IPS DF 6.9 (cell line): ENCODE measurements at regions not wholly inside any gene's neighbourhood (a gene's known extent, or its start where the extent isn't known, plus 50 kb on each side); places are given as distances from the start of the nearest gene placed in this dataset.
A peak's percentile ranks its signal among the peaks of the same experiment; 100 is the strongest.

Experiments used
- DNase-seq: peaks from one replicate; pipeline ENCODE4 v3.0.0-alpha.2; 2013; ENCODE audit warnings: low read depth, low spot score
- H3K27ac ChIP-seq: one replicate; pipeline ENCODE4 v1.5.1; 2013; ENCODE audit warnings: low read length, control low read depth
- H3K27me3 ChIP-seq: 2 replicates; pipeline ENCODE4 v1.6.1; 2013; ENCODE audit warnings: mild to moderate bottlenecking, low read length; ENCODE audit not compliant: control insufficient read depth, insufficient read depth
- H3K36me3 ChIP-seq: 2 replicates; pipeline ENCODE4 v1.6.1; 2013; ENCODE audit warnings: low read length; ENCODE audit not compliant: control insufficient read depth, insufficient read depth
- H3K4me1 ChIP-seq: 2 replicates; pipeline ENCODE4 v1.6.1; 2013; ENCODE audit warnings: low read length; ENCODE audit not compliant: control insufficient read depth, insufficient read depth
- H3K4me3 ChIP-seq: 2 replicates; pipeline ENCODE4 v1.5.1; 2013; ENCODE audit warnings: mild to moderate bottlenecking, low read length
- H3K9me3 ChIP-seq: 2 replicates; pipeline ENCODE4 v1.6.1; 2013; ENCODE audit warnings: low read length, inconsistent platforms; ENCODE audit not compliant: control insufficient read depth, insufficient read depth
- WGBS: extraction: QIAGEN DNeasy Blood & Tissue Kit; methylation state at CpG from one replicate; pipeline ENCODE4 v1.1.7; 2013; ENCODE audit warnings: mixed read lengths, missing lambda C conversion rate; ENCODE audit not compliant: insufficient read length, insufficient coverage; 5-methylcytosine and 5-hydroxymethylcytosine counted together

DNA sequence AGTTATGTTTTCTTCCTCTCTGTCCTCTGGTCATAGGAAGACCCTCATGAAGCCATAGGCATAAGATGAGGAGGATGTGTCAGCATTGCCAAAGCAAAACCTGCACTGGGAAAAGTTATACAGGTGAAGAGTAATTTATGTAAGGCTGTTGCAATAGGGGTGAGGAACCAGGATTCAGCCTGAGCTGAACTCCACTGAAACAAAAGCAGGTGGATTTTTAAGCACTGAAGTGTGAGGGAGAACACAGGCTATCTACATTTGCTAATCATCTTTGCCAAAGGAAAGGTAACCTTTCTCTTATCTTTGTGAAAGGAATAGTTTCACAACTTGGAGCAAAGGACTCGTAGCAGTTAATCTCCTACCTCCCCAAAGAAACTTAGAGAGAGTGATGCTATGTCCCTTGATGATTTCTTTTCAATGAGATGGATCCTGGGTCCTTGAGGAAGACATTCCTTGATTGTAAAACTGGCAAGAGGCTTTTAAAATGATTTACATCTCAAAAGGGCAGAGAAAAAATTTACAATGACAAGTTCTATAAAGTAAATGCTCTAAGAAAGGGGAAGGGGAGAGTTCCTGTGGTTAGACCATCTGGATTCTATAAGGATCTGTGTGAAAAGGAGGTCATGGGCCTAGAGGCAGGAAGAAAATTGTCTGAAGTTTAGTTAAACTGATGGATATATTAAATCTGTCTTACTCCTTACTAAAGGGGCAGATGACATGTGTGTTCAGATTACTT is 385.4 kb upstream of the CDH7 start:
- Histone ChIP-seq H3K27me3 (no peaks in the 10 kb centered on the region), H3K4me1 (peaks cover 5% of the 10 kb centered on the region; the same call in 1 of the 2 replicates), H3K36me3 (no peaks in the 10 kb centered on the region), H3K27ac (no peak overlapping the region), H3K4me3 (no peak overlapping the region), H3K9me3 (no peaks in the 10 kb centered on the region)
- DNase-seq = peak; percentile 22
- WGBS = no CpG with 5 or more reads among the region's 1 CpG

DNA sequence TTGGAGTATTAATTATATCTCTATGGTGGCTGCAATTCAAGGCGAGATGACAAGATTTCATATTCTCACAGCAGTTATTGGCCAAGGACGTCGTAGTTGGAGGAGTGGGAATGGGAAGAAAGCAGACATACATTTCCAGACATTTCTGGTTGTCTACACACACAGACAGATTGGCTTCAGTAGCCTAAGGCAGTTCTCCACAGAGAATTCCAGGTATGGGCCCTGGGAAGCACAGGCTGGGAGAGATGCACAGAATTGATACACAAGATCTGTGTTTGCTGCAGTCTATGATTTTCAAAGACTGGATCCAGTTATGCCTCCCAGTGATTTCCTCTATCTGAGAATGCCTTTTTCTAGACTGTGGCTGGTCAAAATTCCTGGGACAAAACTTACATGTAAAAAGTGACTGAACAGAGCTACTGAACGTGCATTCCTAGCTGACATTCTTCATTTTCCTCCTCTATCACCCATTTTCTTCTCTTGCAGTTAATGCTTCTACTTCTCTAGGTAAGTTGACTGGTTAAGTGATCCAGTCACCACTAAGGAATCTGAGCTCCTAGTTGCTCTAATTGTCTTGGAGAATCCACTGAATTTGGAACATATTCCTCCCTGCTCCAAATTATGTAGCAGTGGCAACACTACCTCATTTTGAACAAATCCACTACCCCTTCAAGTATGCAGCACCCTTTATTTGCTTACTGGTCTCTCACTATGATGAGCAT is 386.7 kb upstream of the CDH7 start:
- no peak overlapping the region for H3K27ac ChIP-seq
- no peaks in the 10 kb centered on the region for H3K9me3 ChIP-seq
- peaks cover 5% of the 10 kb centered on the region; the same call in 1 of the 2 replicates for H3K4me1 ChIP-seq
- H3K36me3 ChIP-seq = no peaks in the 10 kb centered on the region
- no peaks in the 10 kb centered on the region for H3K27me3 ChIP-seq
- no peak overlapping the region for H3K4me3 ChIP-seq
- DNase-seq = no peak
- no CpG with 5 or more reads among the region's 4 CpGs for WGBS

DNA sequence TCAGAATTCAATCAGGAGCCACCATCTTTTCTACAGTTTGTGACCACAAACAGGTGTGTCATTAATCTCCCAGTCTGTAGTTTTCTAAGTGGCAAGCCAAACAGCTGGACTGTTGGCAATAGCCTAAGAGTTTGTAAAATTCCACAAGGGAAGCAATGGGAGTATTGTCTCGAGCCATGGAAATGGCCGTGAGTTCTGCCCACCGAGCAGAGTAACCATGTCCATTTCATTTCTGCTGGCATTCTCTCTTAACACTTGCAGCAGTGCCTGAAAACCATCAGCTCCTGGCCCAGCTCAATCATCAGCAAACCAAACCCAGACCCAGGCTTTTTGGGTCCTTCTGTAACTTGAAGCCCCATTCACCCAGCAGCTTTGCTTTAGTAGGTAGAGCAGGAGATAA is 387.8 kb upstream of the CDH7 start:
- Histone ChIP-seq H3K4me1 (peaks cover 5% of the 10 kb centered on the region; the same call in 1 of the 2 replicates), H3K4me3 (no peak overlapping the region), H3K27me3 (no peaks in the 10 kb centered on the region), H3K36me3 (no peaks in the 10 kb centered on the region), H3K9me3 (no peaks in the 10 kb centered on the region), H3K27ac (no peak overlapping the region)
- DNase-seq = no peak
- WGBS = no CpG with 5 or more reads among the region's 3 CpGs

DNA sequence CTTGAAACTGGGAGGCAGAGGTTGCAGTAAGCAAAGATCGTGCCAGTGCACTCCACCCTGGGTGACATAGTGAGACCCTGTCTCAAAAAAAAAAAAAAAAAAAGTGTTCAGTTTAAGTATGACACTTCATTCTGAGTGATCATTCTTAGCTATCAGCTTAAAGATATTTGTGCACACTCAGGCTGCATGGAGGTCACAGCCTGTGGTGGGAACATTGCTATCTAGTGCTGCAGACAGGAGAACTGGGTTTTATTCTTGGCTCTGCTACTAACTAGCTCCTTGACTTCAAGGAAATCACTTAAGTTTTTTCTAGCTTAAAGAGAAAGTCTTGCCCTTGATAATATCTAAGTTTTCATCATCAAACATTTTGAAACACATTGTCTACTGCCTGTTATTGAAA is 391.3 kb upstream of the CDH7 start:
- no peak overlapping the region for H3K27ac ChIP-seq
- H3K4me1 ChIP-seq = no peaks in the 10 kb centered on the region; the same call in 1 of the 2 replicates
- DNase-seq = no peak
- no peaks in the 10 kb centered on the region for H3K36me3 ChIP-seq
- H3K27me3 ChIP-seq = no peaks in the 10 kb centered on the region
- H3K4me3 ChIP-seq = no peak overlapping the region
- H3K9me3 ChIP-seq = no peaks in the 10 kb centered on the region
- no CpG with 5 or more reads among the region's 1 CpG for WGBS

DNA sequence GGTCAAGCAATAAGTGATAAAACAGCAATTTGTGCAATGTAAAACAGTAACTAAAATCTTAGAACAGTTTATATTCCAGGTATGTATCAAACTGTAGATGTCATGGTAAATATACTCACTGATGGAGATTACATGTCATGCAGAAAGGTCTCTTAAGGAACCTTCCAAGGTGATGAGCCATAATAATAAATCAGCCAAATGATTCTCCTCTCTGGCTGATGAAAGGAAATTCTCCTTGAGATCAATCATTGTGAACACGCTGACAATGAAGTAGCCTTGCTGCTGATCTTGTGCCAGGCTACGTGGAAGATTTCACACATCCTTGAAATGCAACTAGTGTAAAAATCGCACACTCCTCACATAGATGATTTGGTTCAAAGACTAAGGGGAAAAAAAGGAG is 392.5 kb upstream of the CDH7 start:
- WGBS = no CpG with 5 or more reads among the region's 3 CpGs
- no peaks in the 10 kb centered on the region for H3K27me3 ChIP-seq
- no peaks in the 10 kb centered on the region for H3K36me3 ChIP-seq
- H3K27ac ChIP-seq = no peak overlapping the region
- no peaks in the 10 kb centered on the region for H3K9me3 ChIP-seq
- DNase-seq = no peak
- no peaks in the 10 kb centered on the region for H3K4me1 ChIP-seq
- no peak overlapping the region for H3K4me3 ChIP-seq

DNA sequence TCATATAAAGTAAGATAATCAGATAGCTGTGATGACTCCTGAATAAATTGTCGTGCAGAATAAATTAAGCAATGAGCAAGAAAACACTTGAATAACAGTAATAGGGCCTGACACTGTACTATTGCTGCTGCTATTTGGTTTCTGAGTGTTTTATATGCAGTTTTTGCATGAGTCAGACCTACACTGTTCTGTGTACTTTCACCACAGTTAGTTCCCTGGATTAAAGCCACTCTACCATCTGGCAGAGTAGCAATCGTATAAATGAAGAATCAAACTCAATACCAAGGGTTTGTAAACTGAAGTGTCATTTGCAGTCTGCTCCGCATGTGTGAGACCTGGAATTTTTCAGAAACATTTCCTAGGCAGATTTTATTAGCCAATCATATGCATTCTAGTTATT is 398.6 kb upstream of the CDH7 start:
- no peaks in the 10 kb centered on the region for H3K36me3 ChIP-seq
- no CpG with 5 or more reads among the region's 3 CpGs for WGBS
- no peaks in the 10 kb centered on the region for H3K27me3 ChIP-seq
- DNase-seq = no peak
- H3K9me3 ChIP-seq = no peaks in the 10 kb centered on the region
- no peak overlapping the region for H3K4me3 ChIP-seq
- no peaks in the 10 kb centered on the region for H3K4me1 ChIP-seq
- no peak overlapping the region for H3K27ac ChIP-seq

DNA sequence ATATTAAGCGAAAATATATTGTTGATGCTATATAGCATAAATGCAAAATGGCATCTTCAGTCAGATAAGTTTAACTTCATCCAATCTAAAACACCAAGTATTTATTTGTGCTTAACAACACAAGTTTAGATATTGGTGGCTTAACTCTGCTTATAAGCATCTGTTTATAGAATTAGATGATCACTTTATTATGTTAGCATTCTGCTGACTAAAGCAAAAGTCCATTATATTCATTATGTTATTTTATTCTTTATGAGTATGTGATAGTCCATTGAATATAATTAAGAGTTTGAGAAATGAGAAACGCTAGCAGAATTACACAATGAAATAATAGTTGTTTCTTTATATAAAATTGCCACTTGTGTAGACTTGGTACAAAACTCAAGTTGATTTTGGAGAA is 401.2 kb upstream of the CDH7 start:
- DNase-seq = no peak
- no peaks in the 10 kb centered on the region for H3K36me3 ChIP-seq
- no peaks in the 10 kb centered on the region for H3K4me1 ChIP-seq
- no peaks in the 10 kb centered on the region for H3K9me3 ChIP-seq
- no peak overlapping the region for H3K27ac ChIP-seq
- H3K4me3 ChIP-seq = no peak overlapping the region
- no peaks in the 10 kb centered on the region for H3K27me3 ChIP-seq
- no CpG with 5 or more reads among the region's 2 CpGs for WGBS

DNA sequence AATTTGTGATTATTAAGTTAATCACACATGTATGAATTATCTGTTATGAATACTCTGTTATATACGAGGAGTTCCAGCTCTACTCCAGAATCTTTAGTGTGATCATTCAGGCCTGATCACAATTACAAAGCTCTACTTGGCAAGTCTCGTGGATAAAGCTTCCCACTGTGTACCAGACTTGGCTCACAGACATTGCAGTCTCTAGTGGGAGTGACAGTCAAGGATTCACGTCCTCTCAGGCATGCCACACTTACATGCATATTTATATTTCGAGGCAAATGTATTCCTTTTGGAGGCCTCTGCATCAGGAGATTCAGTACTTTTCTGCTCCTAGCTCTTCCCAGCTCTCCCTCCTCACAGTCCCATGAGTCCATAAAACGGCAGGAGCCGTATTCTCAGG is 403.4 kb upstream of the CDH7 start:
- Histone ChIP-seq H3K4me1 (no peaks in the 10 kb centered on the region), H3K4me3 (no peak overlapping the region), H3K27me3 (no peaks in the 10 kb centered on the region), H3K27ac (no peak overlapping the region), H3K36me3 (no peaks in the 10 kb centered on the region), H3K9me3 (no peaks in the 10 kb centered on the region)
- WGBS = no CpG with 5 or more reads among the region's 6 CpGs
- no peak for DNase-seq

DNA sequence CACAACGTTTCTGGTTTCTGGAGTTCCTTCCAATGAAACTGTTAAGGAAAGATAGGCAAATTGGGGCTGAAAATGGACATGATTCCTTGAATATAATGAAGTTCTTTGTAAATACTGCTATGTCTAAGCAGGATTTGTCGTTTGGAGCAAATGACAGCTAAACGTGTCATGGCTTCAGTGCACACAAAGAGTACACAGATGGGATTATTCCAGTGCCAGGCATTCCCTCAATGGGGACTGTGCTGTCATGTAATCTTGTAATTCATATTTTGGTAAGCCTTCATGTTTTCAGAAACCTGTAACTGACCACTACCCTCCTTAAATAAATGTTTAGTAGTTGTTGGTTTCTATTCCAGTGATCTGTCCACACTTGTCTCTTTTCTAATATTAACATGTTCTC is 404.7 kb upstream of the CDH7 start:
- Histone ChIP-seq H3K4me1 (no peaks in the 10 kb centered on the region), H3K4me3 (no peak overlapping the region), H3K9me3 (no peaks in the 10 kb centered on the region), H3K27me3 (no peaks in the 10 kb centered on the region), H3K36me3 (no peaks in the 10 kb centered on the region), H3K27ac (no peak overlapping the region)
- no peak for DNase-seq
- no CpG with 5 or more reads among the region's 3 CpGs for WGBS

DNA sequence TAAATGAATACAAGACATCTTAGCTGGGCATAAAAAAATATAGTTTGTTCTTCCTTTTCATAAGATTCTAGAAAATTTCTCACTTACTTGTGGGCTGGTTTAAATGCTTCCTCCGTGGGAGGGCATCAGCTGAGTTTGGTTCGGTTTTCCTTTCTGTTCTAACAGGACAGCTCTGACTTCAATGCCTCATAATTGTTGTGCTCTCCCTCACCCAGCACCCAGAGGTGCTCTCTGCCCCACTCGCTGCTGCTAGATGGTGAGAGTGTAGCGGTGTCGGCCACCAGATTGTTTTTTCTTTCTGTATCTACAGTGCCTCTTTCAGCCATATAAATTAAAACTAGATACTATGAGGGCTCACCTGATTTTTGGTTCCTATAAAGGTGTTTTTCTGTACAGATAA is 407.2 kb upstream of the CDH7 start:
- Histone ChIP-seq H3K36me3 (no peaks in the 10 kb centered on the region), H3K4me1 (no peaks in the 10 kb centered on the region), H3K27ac (no peak overlapping the region), H3K9me3 (no peaks in the 10 kb centered on the region), H3K27me3 (no peaks in the 10 kb centered on the region), H3K4me3 (no peak overlapping the region)
- DNase-seq = no peak
- no CpG with 5 or more reads among the region's 5 CpGs for WGBS

DNA sequence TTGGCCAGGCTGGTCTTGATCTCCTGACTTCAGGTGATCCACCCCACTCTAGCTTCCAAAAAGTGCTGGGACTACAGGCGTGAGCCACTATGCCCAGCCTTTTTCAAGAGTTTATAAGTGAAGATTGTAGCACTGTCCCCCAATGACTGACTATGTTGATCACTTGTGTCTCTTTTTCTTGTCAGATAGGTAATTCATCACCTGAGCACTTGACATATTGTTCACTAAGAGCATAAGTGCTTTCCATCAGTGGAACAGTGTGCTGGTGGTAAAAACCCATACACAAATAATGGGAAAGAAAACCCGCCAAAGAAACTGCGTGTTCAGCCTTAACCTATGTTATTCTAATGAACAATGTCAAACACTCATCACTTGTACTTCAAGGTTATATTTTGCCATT is 414.4 kb upstream of the CDH7 start:
- Histone ChIP-seq H3K27me3 (no peaks in the 10 kb centered on the region), H3K36me3 (no peaks in the 10 kb centered on the region), H3K9me3 (no peaks in the 10 kb centered on the region), H3K4me3 (no peak overlapping the region), H3K27ac (no peak overlapping the region), H3K4me1 (no peaks in the 10 kb centered on the region)
- no CpG with 5 or more reads among the region's 3 CpGs for WGBS
- DNase-seq = no peak
